Stimulated activated naive CD8-positive, alpha-beta T cell treated with anti-CD3 and anti-CD28 coated beads, Interleukin-15, amount 100 ng/mL, for 72 hours (primary cell): ENCODE measurements at regions not wholly inside any gene's neighbourhood (a gene's known extent, or its start where the extent isn't known, plus 50 kb on each side); places are given as distances from the start of the nearest gene placed in this dataset.

ENCODE experiments used
- ATAC-seq: fragments of 150-1000 bp; cut with Tn5 transposase; 2 replicates; pipeline ENCODE4 v1.10.0; 2021; ENCODE audit warnings: mild to moderate bottlenecking, moderate library complexity
- DNase-seq, 2 donors: peaks; one replicate each; pipeline ENCODE4 v3.0.0; 2021 to 2022
- H3K27ac Mint-ChIP-seq, 2 donors: one replicate each; pipeline ENCODE4 v1.8.0; 2022; ENCODE audit warnings: mild to moderate bottlenecking in 2 of 2, mixed read lengths in 2 of 2, moderate library complexity in 2 of 2
- H3K27me3 Mint-ChIP-seq: one replicate; pipeline ENCODE4 v1.8.0; 2022; ENCODE audit warnings: mixed read lengths
- H3K4me1 Mint-ChIP-seq: one replicate; pipeline ENCODE4 v1.8.0; 2022; ENCODE audit warnings: mild to moderate bottlenecking, mixed read lengths
- H3K4me3 Mint-ChIP-seq, 2 donors: one replicate each; pipeline ENCODE4 v1.8.0; 2022; ENCODE audit warnings: mild to moderate bottlenecking in 2 of 2, mixed read lengths in 2 of 2, moderate library complexity in 1 of 2
- H3K9me3 Mint-ChIP-seq, 2 donors: one replicate each; pipeline ENCODE4 v1.8.0; 2022; ENCODE audit warnings: mixed read lengths in 2 of 2

- ATAC-seq (no peak), DNase-seq (no peak)
- H3K4me1 Mint-ChIP-seq: no peaks in the 10 kb centered on the region
- H3K9me3 Mint-ChIP-seq: peaks cover 0 to 9% of the 10 kb centered on the region in 2 donors
- no peaks in the 10 kb centered on the region for H3K27me3 Mint-ChIP-seq
- H3K27ac Mint-ChIP-seq: no peak overlapping the region
- H3K4me3 Mint-ChIP-seq: no peak overlapping the region
These were observed 424.2 kb upstream of the ROBO2 start for GRCh38 chr3:76615719-76616118.

DNA sequence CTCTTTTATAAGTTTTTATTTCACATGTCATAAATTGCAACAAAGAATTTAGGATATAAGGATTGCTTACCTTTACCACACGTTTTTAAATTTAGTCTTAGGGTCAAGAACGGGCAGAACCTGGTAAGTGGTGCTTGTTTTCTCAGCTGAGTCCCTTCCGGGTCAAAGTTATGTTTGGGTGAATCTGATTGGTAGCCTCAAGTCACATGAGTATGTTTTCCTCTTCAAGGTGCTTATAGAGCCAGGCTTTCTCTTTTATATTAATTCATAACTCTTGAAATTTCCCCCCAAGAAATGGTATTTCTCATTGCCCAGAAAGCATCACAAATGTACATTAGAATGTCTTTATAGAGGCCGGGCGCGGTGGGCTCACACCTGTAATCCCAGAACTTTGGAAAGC lies 415.7 kb upstream of the ROBO2 start:
- Mint-ChIP-seq H3K27me3 (no peaks in the 10 kb centered on the region), H3K9me3 (peaks cover 8 to 15% of the 10 kb centered on the region in 2 donors), H3K4me1 (no peaks in the 10 kb centered on the region), H3K27ac (no peak overlapping the region), H3K4me3 (no peak overlapping the region)
- DNase-seq (no peak), ATAC-seq (no peak)

DNA sequence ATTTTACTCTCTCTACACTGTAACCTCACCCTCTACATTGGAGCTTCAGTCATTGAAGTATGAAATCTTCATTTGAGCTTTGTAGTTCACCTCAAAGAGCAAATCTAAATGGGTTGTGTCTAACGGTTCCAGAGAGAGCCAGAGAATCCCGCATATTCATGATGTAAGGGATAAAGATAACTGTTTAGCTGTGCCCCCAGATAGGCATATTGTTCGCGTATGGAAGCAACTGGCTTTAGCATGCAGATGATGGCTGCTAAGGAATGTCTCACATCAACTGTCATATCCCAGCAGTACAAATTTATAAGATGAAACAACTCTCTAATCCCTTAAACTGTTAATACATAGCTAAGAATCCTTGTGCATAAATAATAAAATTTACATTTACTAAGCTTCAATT lies 412.7 kb upstream of the ROBO2 start:
- Mint-ChIP-seq H3K4me3 (no peak overlapping the region), H3K27ac (no peak overlapping the region), H3K9me3 (peaks cover 17 to 20% of the 10 kb centered on the region in 2 donors), H3K4me1 (no peaks in the 10 kb centered on the region), H3K27me3 (no peaks in the 10 kb centered on the region)
- DNase-seq: no peak
- no peak for ATAC-seq

DNA sequence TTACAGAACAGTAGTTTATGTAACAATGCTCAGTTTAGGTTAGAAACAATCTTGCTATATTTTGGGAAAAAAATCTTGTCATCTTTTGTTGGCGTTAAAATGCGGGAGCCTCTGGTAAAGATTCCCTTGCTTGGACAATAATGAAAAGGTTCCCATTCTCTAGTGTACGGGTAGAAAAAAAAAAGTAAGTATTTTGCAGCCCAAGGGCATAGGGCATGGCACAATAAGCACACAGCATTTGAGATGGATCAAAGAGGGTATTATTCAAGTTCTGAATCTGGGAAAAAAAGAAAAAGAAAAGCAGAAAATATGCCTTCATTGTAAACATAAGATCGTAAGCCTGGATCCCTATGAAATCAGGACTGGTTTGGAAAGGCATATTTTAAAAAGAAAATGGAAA lies 408.6 kb upstream of the ROBO2 start:
- H3K4me3 Mint-ChIP-seq: no peak overlapping the region

DNA sequence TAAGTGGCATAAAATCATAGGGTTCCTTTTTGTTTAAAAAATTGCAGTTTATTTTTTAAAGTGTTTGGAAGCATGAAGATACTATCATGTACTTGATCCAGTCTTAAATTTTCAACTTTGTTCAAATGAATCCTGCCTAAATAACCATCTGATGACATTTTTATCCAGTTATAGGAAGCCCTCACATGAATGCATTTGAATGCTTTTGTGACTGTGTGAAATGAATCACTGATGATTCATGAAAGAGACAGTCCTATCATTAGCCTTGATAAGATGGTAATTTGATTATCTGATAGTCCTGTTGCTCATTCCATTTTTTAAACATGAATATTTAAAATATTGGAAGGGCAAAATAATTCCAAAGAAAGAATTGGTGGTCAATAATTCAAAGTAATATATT lies 401.9 kb upstream of the ROBO2 start:
- ATAC-seq (no peak), DNase-seq (no peak)
- no peak overlapping the region for H3K4me3 Mint-ChIP-seq
- peaks cover 5 to 12% of the 10 kb centered on the region in 2 donors for H3K9me3 Mint-ChIP-seq
- no peak overlapping the region for H3K27ac Mint-ChIP-seq
- H3K4me1 Mint-ChIP-seq: no peaks in the 10 kb centered on the region
- H3K27me3 Mint-ChIP-seq: no peaks in the 10 kb centered on the region

More for the DNA sequence above, 408.6 kb upstream of the ROBO2 start:
- H3K27ac Mint-ChIP-seq: no peak overlapping the region
- peaks cover 13% of the 10 kb centered on the region in 2 donors for H3K9me3 Mint-ChIP-seq
- ATAC-seq (no peak), DNase-seq (no peak)
- no peaks in the 10 kb centered on the region for H3K4me1 Mint-ChIP-seq
- no peaks in the 10 kb centered on the region for H3K27me3 Mint-ChIP-seq

DNA sequence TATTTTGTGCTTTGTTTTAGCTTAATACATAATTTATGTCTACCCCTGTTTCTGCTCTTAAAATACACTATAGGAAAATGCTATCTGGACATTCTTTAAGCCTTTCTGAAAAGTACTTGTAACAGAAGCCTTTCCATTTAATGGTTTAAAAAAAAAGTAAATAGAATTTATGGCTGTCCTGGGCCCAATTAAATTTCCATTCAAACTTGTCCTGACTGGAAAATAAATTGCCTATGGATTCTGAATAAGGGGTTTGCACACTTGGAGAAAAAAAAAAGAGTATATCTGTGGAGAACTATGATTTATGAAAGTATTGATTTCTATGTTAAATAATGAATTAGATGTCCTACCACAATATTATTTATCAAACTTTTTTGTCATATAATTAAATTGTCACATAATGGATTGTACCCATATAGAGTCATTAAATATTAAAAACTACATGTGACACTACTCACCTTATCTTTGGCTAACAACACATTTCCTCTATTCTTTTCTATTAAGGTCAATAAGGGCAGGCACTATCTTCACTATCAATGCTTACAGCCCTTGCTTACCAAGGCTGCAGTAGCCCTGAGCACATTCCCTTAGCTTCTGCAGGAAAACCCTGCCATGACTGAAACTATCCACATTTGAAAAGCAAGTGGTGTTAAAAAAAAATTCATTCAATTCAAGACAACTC lies 396.1 kb upstream of the ROBO2 start:
- DNase-seq (no peak), ATAC-seq (no peak)
- no peaks in the 10 kb centered on the region for H3K27me3 Mint-ChIP-seq
- no peak overlapping the region for H3K27ac Mint-ChIP-seq
- H3K4me1 Mint-ChIP-seq: no peaks in the 10 kb centered on the region
- H3K9me3 Mint-ChIP-seq: peaks cover 6 to 29% of the 10 kb centered on the region in 2 donors
- no peak overlapping the region for H3K4me3 Mint-ChIP-seq

DNA sequence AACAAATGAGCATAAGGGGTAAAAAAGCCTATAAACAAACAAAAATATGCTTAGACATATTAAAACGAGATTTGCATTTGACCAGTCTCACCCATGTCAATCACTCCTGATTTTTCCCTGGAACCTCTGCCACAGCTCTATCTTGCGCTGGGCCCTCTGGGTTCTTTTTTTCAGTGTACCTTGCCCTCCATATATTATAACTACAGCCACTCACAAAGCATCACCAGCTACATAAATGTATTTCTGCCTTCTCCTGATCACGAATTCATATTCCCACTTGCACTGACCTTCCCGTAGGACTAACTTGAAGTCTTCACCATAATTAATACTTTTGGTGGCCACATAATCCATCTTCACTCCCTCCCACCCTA lies 395.6 kb upstream of the ROBO2 start:
- no peak for ATAC-seq
- no peak for DNase-seq
- Mint-ChIP-seq H3K4me1 (no peaks in the 10 kb centered on the region), H3K27me3 (no peaks in the 10 kb centered on the region), H3K9me3 (peaks cover 6 to 29% of the 10 kb centered on the region in 2 donors), H3K27ac (no peak overlapping the region), H3K4me3 (no peak overlapping the region)

DNA sequence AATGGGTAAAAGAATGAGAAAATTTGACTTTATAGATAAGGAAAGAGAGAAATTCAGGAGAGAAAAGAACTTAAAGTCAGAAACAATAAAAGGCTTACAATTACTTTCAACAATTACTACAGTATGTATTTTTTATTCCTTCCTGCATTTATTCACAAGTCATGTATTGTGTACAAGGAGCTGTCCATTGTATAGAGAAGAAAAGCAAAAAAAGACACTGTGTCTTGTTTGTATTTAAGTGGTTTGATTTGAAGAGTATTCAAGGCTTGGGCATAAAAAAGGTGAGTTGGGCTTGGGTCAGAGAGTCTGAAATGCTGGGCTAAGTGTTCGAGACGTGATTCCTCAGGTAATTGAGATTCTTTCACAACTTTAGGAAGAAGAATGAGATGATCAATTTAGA lies 394.2 kb upstream of the ROBO2 start:
- DNase-seq (no peak), ATAC-seq (no peak)
- H3K4me1 Mint-ChIP-seq: no peaks in the 10 kb centered on the region
- H3K27ac Mint-ChIP-seq: no peak overlapping the region
- no peak overlapping the region for H3K4me3 Mint-ChIP-seq
- H3K9me3 Mint-ChIP-seq: peaks cover 6 to 29% of the 10 kb centered on the region in 2 donors
- no peaks in the 10 kb centered on the region for H3K27me3 Mint-ChIP-seq

- ATAC-seq (no peak), DNase-seq (no peak)
- Mint-ChIP-seq H3K4me1 (no peaks in the 10 kb centered on the region), H3K27me3 (no peaks in the 10 kb centered on the region), H3K9me3 (peaks cover 6 to 29% of the 10 kb centered on the region in 2 donors), H3K4me3 (no peak overlapping the region), H3K27ac (no peak overlapping the region)
These were observed 392.9 kb upstream of the ROBO2 start for GRCh38 chr3:76646921-76647562.

DNA sequence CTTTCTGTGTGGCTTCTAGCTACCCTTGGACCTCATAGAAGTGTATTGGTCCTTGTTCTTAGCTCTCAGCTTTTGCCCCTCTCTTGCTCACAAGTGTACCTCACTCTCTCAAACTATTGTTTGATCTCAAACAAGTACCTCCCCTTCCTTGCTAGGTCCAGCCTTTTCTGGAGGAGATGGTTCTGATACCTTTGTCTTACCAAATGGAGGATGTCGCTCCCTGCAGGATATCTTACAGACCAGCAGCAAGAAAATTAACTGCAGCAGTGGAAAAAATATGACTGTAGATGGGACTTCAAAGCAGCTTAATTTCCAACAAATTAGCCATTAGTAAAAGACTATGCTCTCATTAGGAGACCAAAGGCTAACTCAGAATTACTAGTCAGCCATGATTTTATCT lies 388.1 kb upstream of the ROBO2 start:
- ATAC-seq: no peak
- no peaks in the 10 kb centered on the region for H3K27me3 Mint-ChIP-seq
- H3K9me3 Mint-ChIP-seq: peaks cover 0 to 9% of the 10 kb centered on the region in 2 donors
- DNase-seq: no peak
- no peak overlapping the region for H3K4me3 Mint-ChIP-seq
- H3K4me1 Mint-ChIP-seq: no peaks in the 10 kb centered on the region
- no peak overlapping the region for H3K27ac Mint-ChIP-seq

DNA sequence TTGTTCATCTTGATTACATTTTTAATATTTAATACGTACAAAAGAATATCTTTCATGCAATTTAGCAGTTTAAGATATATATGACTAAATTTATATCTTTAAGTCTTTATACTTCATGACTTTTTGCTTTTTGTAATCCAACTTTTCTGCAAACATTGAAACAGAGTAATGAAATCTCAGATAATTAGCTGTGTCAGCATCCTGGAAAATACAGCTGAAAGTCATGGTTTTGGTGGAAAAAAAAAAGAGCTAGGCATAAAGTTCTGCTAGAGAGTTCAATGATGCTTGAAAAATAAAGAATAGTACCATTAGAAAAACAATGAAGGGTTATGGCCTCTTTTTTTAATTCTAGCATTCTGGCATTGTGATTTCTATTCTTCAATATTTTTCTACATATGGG lies 387.4 kb upstream of the ROBO2 start:
- H3K27ac Mint-ChIP-seq: no peak overlapping the region
- H3K4me3 Mint-ChIP-seq: no peak overlapping the region
- no peaks in the 10 kb centered on the region for H3K27me3 Mint-ChIP-seq
- H3K9me3 Mint-ChIP-seq: peaks cover 0 to 1% of the 10 kb centered on the region in 2 donors
- H3K4me1 Mint-ChIP-seq: no peaks in the 10 kb centered on the region
- ATAC-seq: no peak
- DNase-seq: no peak

DNA sequence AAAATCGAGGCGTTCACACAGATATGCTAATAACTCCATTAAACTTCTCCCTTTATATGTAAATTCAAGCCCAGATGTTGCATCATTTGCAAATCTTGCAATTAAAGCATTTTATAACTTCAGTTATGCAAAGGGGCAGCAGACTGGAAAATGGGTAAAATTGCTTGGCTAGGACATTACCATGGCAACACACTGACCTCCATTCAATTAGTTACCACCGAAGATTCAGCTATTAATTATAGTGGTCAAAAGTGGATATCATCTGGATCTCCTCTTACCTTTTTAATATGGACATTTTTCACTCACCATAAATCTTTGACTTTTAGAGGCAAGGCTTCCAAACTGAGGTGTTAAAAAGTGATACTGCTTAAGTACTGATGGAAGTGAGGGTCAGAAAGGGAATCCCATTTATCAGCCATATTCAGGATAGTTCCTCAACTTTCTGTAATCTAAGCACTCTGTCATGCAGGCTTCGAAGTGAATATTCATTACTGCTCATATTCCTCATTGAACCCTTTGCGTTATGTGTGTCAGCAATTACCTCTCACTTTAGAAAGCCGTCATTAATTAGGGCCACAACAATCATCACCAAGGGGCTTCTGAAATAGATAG lies 386.2 kb upstream of the ROBO2 start:
- no peak for ATAC-seq
- Mint-ChIP-seq H3K27me3 (no peaks in the 10 kb centered on the region), H3K9me3 (no peaks in the 10 kb centered on the region), H3K4me1 (no peaks in the 10 kb centered on the region), H3K4me3 (no peak overlapping the region), H3K27ac (no peak overlapping the region)
- DNase-seq: no peak

DNA sequence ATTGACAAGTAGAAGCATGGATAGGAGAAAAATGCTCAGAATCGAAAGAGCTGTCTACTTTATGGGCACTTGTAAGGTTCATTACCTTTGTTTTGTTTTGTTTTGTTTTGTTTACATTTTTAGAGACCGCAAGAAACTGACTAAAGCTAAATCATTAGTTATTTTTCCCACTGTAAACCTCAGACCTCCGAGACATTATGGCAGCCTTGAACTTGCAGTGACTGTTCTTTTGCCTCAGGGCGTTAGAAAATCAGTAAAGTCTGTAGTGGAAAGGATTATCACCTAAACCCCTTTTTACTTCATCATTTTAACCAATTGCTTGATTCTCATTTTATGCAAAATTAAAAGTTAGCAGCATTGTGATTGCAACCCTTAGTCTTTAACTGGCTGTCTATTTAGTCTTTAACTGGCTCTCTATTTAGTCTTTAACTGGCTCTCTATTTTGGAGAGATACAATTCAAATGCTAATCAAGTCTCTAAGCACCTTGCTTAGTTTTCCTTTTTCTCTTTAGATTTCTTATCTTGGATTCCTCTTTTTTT lies 383.3 kb upstream of the ROBO2 start:
- Mint-ChIP-seq H3K27me3 (no peaks in the 10 kb centered on the region), H3K27ac (no peak overlapping the region)

GRCh38 chr3:76657909-76658308 lies 382.0 kb upstream of the ROBO2 start:
- Mint-ChIP-seq H3K27ac (no peak overlapping the region), H3K9me3 (peaks cover 5% of the 10 kb centered on the region in 2 donors), H3K27me3 (no peaks in the 10 kb centered on the region), H3K4me3 (no peak overlapping the region), H3K4me1 (no peaks in the 10 kb centered on the region)
- DNase-seq: no peak
- no peak for ATAC-seq

More for the DNA sequence above, 383.3 kb upstream of the ROBO2 start:
- Mint-ChIP-seq H3K4me3 (no peak overlapping the region), H3K9me3 (peaks cover 0 to 5% of the 10 kb centered on the region in 2 donors), H3K4me1 (no peaks in the 10 kb centered on the region)
- DNase-seq (no peak), ATAC-seq (no peak)

- peaks cover 5 to 11% of the 10 kb centered on the region in 2 donors for H3K9me3 Mint-ChIP-seq
- H3K27me3 Mint-ChIP-seq: no peaks in the 10 kb centered on the region
- H3K27ac Mint-ChIP-seq: no peak overlapping the region
- H3K4me1 Mint-ChIP-seq: no peaks in the 10 kb centered on the region
- DNase-seq (no peak), ATAC-seq (no peak)
- H3K4me3 Mint-ChIP-seq: no peak overlapping the region
These were observed 378.2 kb upstream of the ROBO2 start for GRCh38 chr3:76661527-76662250.

DNA sequence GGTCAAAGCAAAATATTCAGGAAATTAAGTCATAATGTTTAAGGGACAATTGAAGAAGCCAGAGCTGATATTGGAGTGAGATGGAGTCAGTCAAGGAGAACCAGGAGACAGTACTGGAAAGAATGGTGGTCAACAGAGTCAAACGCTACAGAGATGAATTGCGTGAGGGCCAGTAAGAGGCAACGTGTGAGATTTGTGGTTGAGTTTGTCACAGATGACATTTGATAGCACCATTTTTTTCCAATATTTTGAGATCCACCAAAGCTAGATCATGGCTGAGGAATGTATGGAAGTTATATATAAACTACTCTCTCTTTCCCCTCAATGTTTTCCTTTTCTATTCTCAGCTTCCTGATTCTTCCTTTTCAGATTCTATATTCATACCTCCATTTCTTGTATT lies 375.1 kb upstream of the ROBO2 start:
- Mint-ChIP-seq H3K27me3 (no peaks in the 10 kb centered on the region), H3K4me3 (no peak overlapping the region), H3K4me1 (no peaks in the 10 kb centered on the region), H3K27ac (no peak overlapping the region), H3K9me3 (peaks cover 5 to 11% of the 10 kb centered on the region in 2 donors)
- no peak for DNase-seq
- ATAC-seq: no peak
